Activated CD8-positive, alpha-beta memory T cell treated with anti-CD3 and anti-CD28 coated beads for 36 hours (primary cell): ENCODE measurements at regions not wholly inside any gene's neighbourhood (a gene's known extent, or its start where the extent isn't known, plus 50 kb on each side); places are given as distances from the start of the nearest gene placed in this dataset.

Experiments used
- CTCF ChIA-PET: fragments of 350-600 bp; sonication (Branson Sonifier 250); formaldehyde crosslinking; loops from one replicate; lab custom pipeline; 2021; ENCODE audit warnings: antibody characterized with exemption; lab: Charles Lee
- POLR2A ChIA-PET: fragments of 350-600 bp; sonication (Branson Sonifier 250); formaldehyde crosslinking; loops from one replicate; lab custom pipeline; 2021; ENCODE audit warnings: antibody characterized with exemption; lab: Charles Lee

GRCh38 chr18:1930291-1931270 lies 640.7 kb downstream of the METTL4 start:
- ChIA-PET POLR2A (no interaction called here), CTCF (no interaction called here)

- POLR2A ChIA-PET, result no interaction called here
- CTCF ChIA-PET, result no interaction called here
Observed at GRCh38 chr18:1952486-1952885, 618.8 kb downstream of the METTL4 start.

GRCh38 chr18:1954583-1955312 lies 616.6 kb downstream of the METTL4 start:
- CTCF ChIA-PET, result no interaction called here
- POLR2A ChIA-PET, result no interaction called here

- POLR2A ChIA-PET, result no interaction called here
- CTCF ChIA-PET, result no interaction called here
Observed at GRCh38 chr18:1958798-1959197, 612.5 kb downstream of the METTL4 start.

- CTCF ChIA-PET, result no interaction called here
- POLR2A ChIA-PET, result no interaction called here
Observed at GRCh38 chr18:1965016-1965415, 606.3 kb downstream of the METTL4 start.

- POLR2A ChIA-PET, result no interaction called here
- CTCF ChIA-PET, result no interaction called here
Observed at GRCh38 chr18:1965541-1965940, 605.8 kb downstream of the METTL4 start.

- POLR2A ChIA-PET, result no interaction called here
Observed at GRCh38 chr18:1968801-1969498, 602.4 kb downstream of the METTL4 start.

GRCh38 chr18:1976484-1976883 lies 594.8 kb downstream of the METTL4 start:
- POLR2A ChIA-PET, result no interaction called here
- CTCF ChIA-PET, result no interaction called here

More at GRCh38 chr18:1968801-1969498, 602.4 kb downstream of the METTL4 start:
- CTCF ChIA-PET, result no interaction called here

- POLR2A ChIA-PET, result no interaction called here
- CTCF ChIA-PET, result no interaction called here
Observed at GRCh38 chr18:1982056-1982455, 589.2 kb downstream of the METTL4 start.

- CTCF ChIA-PET, result no interaction called here
- POLR2A ChIA-PET, result no interaction called here
Observed at GRCh38 chr18:1983746-1984515, 587.4 kb downstream of the METTL4 start.

- CTCF ChIA-PET, result no interaction called here
Observed at GRCh38 chr18:1993866-1994265, 577.4 kb downstream of the METTL4 start.

GRCh38 chr18:1994471-1994870 lies 576.8 kb downstream of the METTL4 start:
- CTCF ChIA-PET, result no interaction called here
- POLR2A ChIA-PET, result no interaction called here

More at GRCh38 chr18:1993866-1994265, 577.4 kb downstream of the METTL4 start:
- POLR2A ChIA-PET, result no interaction called here

GRCh38 chr18:1995041-1995612 lies 576.2 kb downstream of the METTL4 start:
- CTCF ChIA-PET, result no interaction called here
- POLR2A ChIA-PET, result no interaction called here

- ChIA-PET CTCF (no interaction called here), POLR2A (no interaction called here)
Observed at GRCh38 chr18:1998121-1998520, 573.2 kb downstream of the METTL4 start.

- POLR2A ChIA-PET, result no interaction called here
- CTCF ChIA-PET, result no interaction called here
Observed at GRCh38 chr18:1999387-1999786, 571.9 kb downstream of the METTL4 start.

GRCh38 chr18:2002151-2002550 lies 569.2 kb downstream of the METTL4 start:
- POLR2A ChIA-PET, result no interaction called here
- CTCF ChIA-PET, result no interaction called here

- POLR2A ChIA-PET, result no interaction called here
- CTCF ChIA-PET, result no interaction called here
Observed at GRCh38 chr18:2002604-2003003, 568.7 kb downstream of the METTL4 start.

- CTCF ChIA-PET, result no interaction called here
- POLR2A ChIA-PET, result no interaction called here
Observed at GRCh38 chr18:2009942-2010697, 561.2 kb downstream of the METTL4 start.
